GM12878 (cell line): ENCODE measurements at regions not wholly inside any gene's neighbourhood (a gene's known extent, or its start where the extent isn't known, plus 50 kb on each side); places are given as distances from the start of the nearest gene placed in this dataset.

Source experiments
- ATAC-seq: fragments of 200-7000 bp; cut with Tn5 transposase; 3 replicates; pipeline ENCODE4 v1.9.1; 2020; ENCODE audit warnings: mild to moderate bottlenecking, moderate library complexity
- BruUV-seq: library from RNA; stranded (reverse); fragments of 400-500 nt; replicated peaks from 2 replicates; lab custom pipeline; 2021; lab: Mats Ljungman, UMichigan
- CTCF ChIA-PET: fragments of 300-600 bp; sonication (Branson Sonifier 250); formaldehyde crosslinking; extraction: SDS; loops from one replicate; lab custom pipeline; 2021; ENCODE audit warnings: inconsistent platforms; lab: Yijun Ruan, JAX
- POLR2A ChIA-PET: fragments of 350-600 bp; formaldehyde crosslinking; extraction: SDS; loops from one replicate; lab custom pipeline; 2021; ENCODE audit warnings: inconsistent platforms; lab: Charles Lee
- RAD21 ChIA-PET: fragments of 300-600 bp; sonication (Branson Sonifier 250); formaldehyde crosslinking; loops from one replicate; lab custom pipeline; 2023; ENCODE audit warnings: antibody characterized with exemption; ENCODE audit not compliant: unreplicated experiment; lab: Charles Lee
- SMC1A ChIA-PET: fragments of 300-600 bp; sonication (Branson Sonifier 250); formaldehyde crosslinking; loops from one replicate; lab custom pipeline; 2023; ENCODE audit not compliant: unreplicated experiment, uncharacterized antibody; lab: Charles Lee
- DNase-seq: peaks from one replicate; pipeline ENCODE4 v3.0.0-alpha.2; 2011; ENCODE audit warnings: low read depth, low spot score
- FAIRE-seq: peaks from 3 replicates; lab custom pipeline; 2011; peaks lifted over from hg19 to GRCh38; lab: Jason Lieb, UNC
- H2AFZ ChIP-seq: 2 replicates; pipeline ENCODE4 v1.6.0; 2011; ENCODE audit warnings: low read depth, low read length, control low read depth; ENCODE audit not compliant: control insufficient read depth
- H3K27ac ChIP-seq: 2 replicates; pipeline ENCODE4 v1.5.1; 2011; ENCODE audit warnings: control low read depth; ENCODE audit not compliant: control insufficient read depth, insufficient read depth
- H3K27me3 ChIP-seq, 2 experiments: replicated peaks in 1 of 2; 2 replicates each; pipeline versions ENCODE4 v1.6.0 to v1.6.1; 2011; ENCODE audit warnings: low read length in 1 of 2; ENCODE audit not compliant: control insufficient read depth in 2 of 2, insufficient read depth in 2 of 2
- H3K36me3 ChIP-seq, 2 experiments: 2 replicates each; pipeline ENCODE4 v1.5.1; 2011; ENCODE audit warnings: low read length in 1 of 2; ENCODE audit not compliant: control insufficient read depth in 2 of 2, insufficient read depth in 2 of 2
- H3K4me1 ChIP-seq: 2 replicates; pipeline ENCODE4 v1.6.1; 2011; ENCODE audit warnings: mild to moderate bottlenecking, low read length, moderate library complexity, mixed read lengths; ENCODE audit not compliant: control insufficient read depth, insufficient read depth
- H3K4me2 ChIP-seq: 2 replicates; pipeline ENCODE4 v1.6.0; 2011; ENCODE audit warnings: control low read depth; ENCODE audit not compliant: control insufficient read depth, insufficient read depth
- H3K4me3 ChIP-seq: fragments of 200-600 bp; sonication (generic); 2 replicates; pipeline ENCODE4 v1.5.1; 2016
- H3K79me2 ChIP-seq: 2 replicates; pipeline ENCODE4 v1.6.0; 2011; ENCODE audit warnings: low read length; ENCODE audit not compliant: control insufficient read depth, insufficient read depth
- H3K9ac ChIP-seq: 2 replicates; pipeline ENCODE4 v1.8.0; 2011; ENCODE audit warnings: low read length, control low read depth, mixed read lengths; ENCODE audit not compliant: control insufficient read depth, insufficient read depth
- H3K9me3 ChIP-seq: replicated peaks from 3 replicates; pipeline ENCODE4 v1.5.1; 2011; ENCODE audit warnings: mild to moderate bottlenecking, low read length; ENCODE audit not compliant: control insufficient read depth, insufficient read depth
- H4K20me1 ChIP-seq: 2 replicates; pipeline ENCODE4 v1.6.0; 2011; ENCODE audit not compliant: control insufficient read depth, insufficient read depth
- BACH1 ChIP-seq: fragments of 450-650 bp; IDR thresholded peaks from 2 replicates; pipeline ENCODE4 v1.6.1; 2017; ENCODE audit warnings: mild to moderate bottlenecking, borderline replicate concordance
- DPF2 ChIP-seq: fragments of 450-650 bp; IDR thresholded peaks from 2 replicates; pipeline ENCODE4 v1.6.1; 2017; ENCODE audit warnings: mild to moderate bottlenecking
- FOXK2 ChIP-seq: fragments of 450-650 bp; IDR thresholded peaks from 2 replicates; pipeline ENCODE4 v1.6.1; 2017; ENCODE audit warnings: mild to moderate bottlenecking, moderate library complexity
- HCFC1 ChIP-seq: fragments of 150-350 bp; IDR thresholded peaks from 2 replicates; pipeline ENCODE4 v1.6.1; 2014; ENCODE audit warnings: low read length
- HDAC6 ChIP-seq: fragments of 200-600 bp; sonication (generic); IDR thresholded peaks from one replicate; pipeline ENCODE4 v1.8.0; 2017; ENCODE audit warnings: antibody characterized with exemption; ENCODE audit not compliant: unreplicated experiment
- JUND ChIP-seq: IDR thresholded peaks from 2 replicates; pipeline ENCODE4 v1.6.1; 2012; ENCODE audit warnings: low read depth, mild to moderate bottlenecking, low read length, improper control_type of control experiment, moderate library complexity
- MYB ChIP-seq: fragments of 150-350 bp; IDR thresholded peaks from 2 replicates; pipeline ENCODE4 v1.6.1; 2014; ENCODE audit warnings: mild to moderate bottlenecking, low read depth, low read length, borderline replicate concordance
- NBN ChIP-seq: fragments of 450-650 bp; IDR thresholded peaks from 2 replicates; pipeline ENCODE4 v1.6.1; 2016
- NFYA ChIP-seq: IDR thresholded peaks from 2 replicates; pipeline ENCODE4 v1.6.1; 2011; ENCODE audit warnings: low read depth, mild to moderate bottlenecking, low read length, improper control_type of control experiment, borderline replicate concordance
- RBBP5 ChIP-seq: fragments of 200-600 bp; sonication (generic); conservative IDR thresholded peaks from 2 replicates; pipeline ENCODE4 v1.6.1; 2016
- RELB ChIP-seq: fragments of 450-650 bp; IDR thresholded peaks from 2 replicates; pipeline ENCODE4 v1.6.1; 2017; ENCODE audit warnings: low read depth, mild to moderate bottlenecking, moderate library complexity
- TAF1 ChIP-seq: IDR thresholded peaks from 2 replicates; pipeline ENCODE4 v1.6.1; 2011; ENCODE audit warnings: mild to moderate bottlenecking, low read depth, low read length, borderline replicate concordance
- WRNIP1 ChIP-seq: IDR thresholded peaks from 2 replicates; pipeline ENCODE4 v1.6.1; 2011; ENCODE audit warnings: low read depth, low read length, improper control_type of control experiment, borderline replicate concordance
- ZZZ3 ChIP-seq: IDR thresholded peaks from 2 replicates; pipeline ENCODE4 v1.6.1; 2011; ENCODE audit warnings: low read depth; ENCODE audit not compliant: control insufficient read depth, insufficient read length
- WGBS: methylation state at CpG from one replicate; pipeline ENCODE4 v1.1.6; 2016; ENCODE audit warnings: low lambda C conversion rate; ENCODE audit not compliant: insufficient replicate concordance, insufficient coverage; ENCODE audit errors: missing lambda C conversion rate; 5-methylcytosine and 5-hydroxymethylcytosine counted together
- in situ Hi-C: fragments of 300-500 bp; cut with MboI; formaldehyde crosslinking; loops from 9 replicates; pipeline ENCODE4 v1.14.3; 2018; ENCODE audit warnings: mixed read lengths
- intact Hi-C: fragments of 100-400 bp; cut with micrococcal nuclease; formaldehyde crosslinking; loops from one replicate; pipeline ENCODE4 v1.14.2; 2022; ENCODE audit not compliant: unreplicated experiment

- no peak for TF ChIP-seq RELB
- TF ChIP-seq BACH1: no peak
- TF ChIP-seq HCFC1: no peak
Observed at GRCh38 chr11:23594755-23595154, 734.5 kb upstream of the CCDC179 start (continued).

- no peaks in the 10 kb centered on the region for H4K20me1 ChIP-seq
- POLR2A ChIA-PET: no interaction called here
- DNase-seq: no peak
- TF ChIP-seq MYB (no peak), FOXK2 (no peak), DPF2 (no peak), RBBP5 (no peak), TAF1 (no peak), HDAC6 (no peak), NBN (no peak), WRNIP1 (no peak), ZZZ3 (no peak), NFYA (no peak), JUND (no peak)
- TF ChIP-seq, all 136 proteins: peak for 0
- Histone ChIP-seq H3K27ac (no peak overlapping the region), H3K4me2 (no peak overlapping the region), H3K36me3 (no peaks in the 10 kb centered on the region), H3K4me3 (no peak overlapping the region), H3K79me2 (no peaks in the 10 kb centered on the region), H3K27me3 (no peaks in the 10 kb centered on the region), H3K4me1 (no peaks in the 10 kb centered on the region), H3K9me3 (no peaks in the 10 kb centered on the region), H3K9ac (no peak overlapping the region), H2AFZ (no peak overlapping the region)
- ATAC-seq (no peak), FAIRE-seq (no peak)
- BruUV-seq: no TSS peak
- in situ Hi-C loops: no loop called here
- intact Hi-C loops: no loop called here
- ChIA-PET RAD21 (no interaction called here), CTCF (no interaction called here), SMC1A (no interaction called here)
- 36% methylated on average over 3 of the region's 3 CpGs for WGBS
Observed at GRCh38 chr11:23604966-23605365, 744.7 kb upstream of the CCDC179 start.
